GM12878 (cell line): ENCODE measurements at regions not wholly inside any gene's neighbourhood (a gene's known extent, or its start where the extent isn't known, plus 50 kb on each side); places are given as distances from the start of the nearest gene placed in this dataset.

ENCODE experiments used
- ATAC-seq: fragments of 200-7000 bp; cut with Tn5 transposase; 3 replicates; pipeline ENCODE4 v1.9.1; 2020; ENCODE audit warnings: mild to moderate bottlenecking, moderate library complexity
- BruUV-seq: library from RNA; stranded (reverse); fragments of 400-500 nt; replicated peaks from 2 replicates; lab custom pipeline; 2021; lab: Mats Ljungman, UMichigan
- CTCF ChIA-PET: fragments of 300-600 bp; sonication (Branson Sonifier 250); formaldehyde crosslinking; extraction: SDS; loops from one replicate; lab custom pipeline; 2021; ENCODE audit warnings: inconsistent platforms; lab: Yijun Ruan, JAX
- POLR2A ChIA-PET: fragments of 350-600 bp; formaldehyde crosslinking; extraction: SDS; loops from one replicate; lab custom pipeline; 2021; ENCODE audit warnings: inconsistent platforms; lab: Charles Lee
- RAD21 ChIA-PET: fragments of 300-600 bp; sonication (Branson Sonifier 250); formaldehyde crosslinking; loops from one replicate; lab custom pipeline; 2023; ENCODE audit warnings: antibody characterized with exemption; ENCODE audit not compliant: unreplicated experiment; lab: Charles Lee
- SMC1A ChIA-PET: fragments of 300-600 bp; sonication (Branson Sonifier 250); formaldehyde crosslinking; loops from one replicate; lab custom pipeline; 2023; ENCODE audit not compliant: unreplicated experiment, uncharacterized antibody; lab: Charles Lee
- DNase-seq: peaks from one replicate; pipeline ENCODE4 v3.0.0-alpha.2; 2011; ENCODE audit warnings: low read depth, low spot score
- FAIRE-seq: peaks from 3 replicates; lab custom pipeline; 2011; peaks lifted over from hg19 to GRCh38; lab: Jason Lieb, UNC
- H2AFZ ChIP-seq: 2 replicates; pipeline ENCODE4 v1.6.0; 2011; ENCODE audit warnings: low read depth, low read length, control low read depth; ENCODE audit not compliant: control insufficient read depth
- H3K27ac ChIP-seq: 2 replicates; pipeline ENCODE4 v1.5.1; 2011; ENCODE audit warnings: control low read depth; ENCODE audit not compliant: control insufficient read depth, insufficient read depth
- H3K27me3 ChIP-seq, 2 experiments: replicated peaks in 1 of 2; 2 replicates each; pipeline versions ENCODE4 v1.6.0 to v1.6.1; 2011; ENCODE audit warnings: low read length in 1 of 2; ENCODE audit not compliant: control insufficient read depth in 2 of 2, insufficient read depth in 2 of 2
- H3K36me3 ChIP-seq, 2 experiments: 2 replicates each; pipeline ENCODE4 v1.5.1; 2011; ENCODE audit warnings: low read length in 1 of 2; ENCODE audit not compliant: control insufficient read depth in 2 of 2, insufficient read depth in 2 of 2
- H3K4me1 ChIP-seq: 2 replicates; pipeline ENCODE4 v1.6.1; 2011; ENCODE audit warnings: mild to moderate bottlenecking, low read length, moderate library complexity, mixed read lengths; ENCODE audit not compliant: control insufficient read depth, insufficient read depth
- H3K4me2 ChIP-seq: 2 replicates; pipeline ENCODE4 v1.6.0; 2011; ENCODE audit warnings: control low read depth; ENCODE audit not compliant: control insufficient read depth, insufficient read depth
- H3K4me3 ChIP-seq: fragments of 200-600 bp; sonication (generic); 2 replicates; pipeline ENCODE4 v1.5.1; 2016
- H3K79me2 ChIP-seq: 2 replicates; pipeline ENCODE4 v1.6.0; 2011; ENCODE audit warnings: low read length; ENCODE audit not compliant: control insufficient read depth, insufficient read depth
- H3K9ac ChIP-seq: 2 replicates; pipeline ENCODE4 v1.8.0; 2011; ENCODE audit warnings: low read length, control low read depth, mixed read lengths; ENCODE audit not compliant: control insufficient read depth, insufficient read depth
- H3K9me3 ChIP-seq: replicated peaks from 3 replicates; pipeline ENCODE4 v1.5.1; 2011; ENCODE audit warnings: mild to moderate bottlenecking, low read length; ENCODE audit not compliant: control insufficient read depth, insufficient read depth
- H4K20me1 ChIP-seq: 2 replicates; pipeline ENCODE4 v1.6.0; 2011; ENCODE audit not compliant: control insufficient read depth, insufficient read depth
- BHLHE40 ChIP-seq, 2 experiments: fragments of 450-650 bp in 1 of 2; IDR thresholded peaks; 2 replicates each; pipeline ENCODE4 v1.6.1; 2011 to 2017; ENCODE audit warnings: low read depth in 2 of 2, borderline replicate concordance in 1 of 2, improper control_type of control experiment in 1 of 2, low read length in 1 of 2, mild to moderate bottlenecking in 1 of 2
- IKZF2 ChIP-seq, 2 experiments: fragments of 450-650 bp; IDR thresholded peaks; 2 replicates each; pipeline ENCODE4 v1.6.1; 2017; ENCODE audit warnings: mild to moderate bottlenecking in 2 of 2, moderate library complexity in 2 of 2
- PAX8 ChIP-seq: fragments of 450-650 bp; IDR thresholded peaks from 2 replicates; pipeline ENCODE4 v1.6.1; 2017; ENCODE audit warnings: mild to moderate bottlenecking, moderate library complexity
- RELB ChIP-seq: fragments of 450-650 bp; IDR thresholded peaks from 2 replicates; pipeline ENCODE4 v1.6.1; 2017; ENCODE audit warnings: low read depth, mild to moderate bottlenecking, moderate library complexity
- USF2 ChIP-seq: IDR thresholded peaks from 2 replicates; pipeline ENCODE4 v1.6.1; 2011; ENCODE audit warnings: low read depth, low read length, improper control_type of control experiment, borderline replicate concordance
- WGBS: methylation state at CpG from one replicate; pipeline ENCODE4 v1.1.6; 2016; ENCODE audit warnings: low lambda C conversion rate; ENCODE audit not compliant: insufficient replicate concordance, insufficient coverage; ENCODE audit errors: missing lambda C conversion rate; 5-methylcytosine and 5-hydroxymethylcytosine counted together
- in situ Hi-C: fragments of 300-500 bp; cut with MboI; formaldehyde crosslinking; loops from 9 replicates; pipeline ENCODE4 v1.14.3; 2018; ENCODE audit warnings: mixed read lengths
- intact Hi-C: fragments of 100-400 bp; cut with micrococcal nuclease; formaldehyde crosslinking; loops from one replicate; pipeline ENCODE4 v1.14.2; 2022; ENCODE audit not compliant: unreplicated experiment

- no peak overlapping the region for H3K4me2 ChIP-seq
- no peak overlapping the region for H3K27ac ChIP-seq
- H3K4me1 ChIP-seq = no peaks in the 10 kb centered on the region
- in situ Hi-C loops = no loop called here
- FAIRE-seq (no peak), ATAC-seq (no peak), DNase-seq (no peak)
- no peak overlapping the region for H2AFZ ChIP-seq
- no TSS peak for BruUV-seq
- H3K9me3 ChIP-seq = no peaks in the 10 kb centered on the region
- TF ChIP-seq PAX8 (no peak), USF2 (no peak), BHLHE40 (IDR thresholded peaks at IDR 0.05; ENCODE audit: borderline replicate concordance in 1 of 2, low read depth in 2 of 2, low read length in 1 of 2) (no peak), IKZF2 (IDR thresholded peaks at IDR 0.05) (no peak), RELB (no peak)
- ChIA-PET RAD21 (no interaction called here), POLR2A (no interaction called here), CTCF (interaction anchor here (0.6 kb wide), 1 partner anchor 302 kb away, joined by 3 read pairs; no protein-coding TSS in a partner anchor), SMC1A (no interaction called here)
- no peaks in the 10 kb centered on the region for H3K36me3 ChIP-seq
- 63% methylated on average over 3 of the region's 3 CpGs for WGBS
- no peaks in the 10 kb centered on the region for H4K20me1 ChIP-seq
- H3K9ac ChIP-seq = no peak overlapping the region
- no peaks in the 10 kb centered on the region for H3K27me3 ChIP-seq
- no peak overlapping the region for H3K4me3 ChIP-seq
- intact Hi-C loops = no loop called here
- H3K79me2 ChIP-seq = no peaks in the 10 kb centered on the region
These were observed 198.1 kb downstream of the CSNK1G3 start for GRCh38 chr5:123710031-123710430.
